ENCODE measurements at regions not wholly inside any gene's neighbourhood (a gene's known extent, or its start where the extent isn't known, plus 50 kb on each side); places are given as distances from the start of the nearest gene placed in this dataset.

- no peak for DNase-seq (ENCODE audit: low spot score)
Observed at GRCh38 chr1:87194856-87195255, 133.8 kb upstream of the LMO4 start.

DNA sequence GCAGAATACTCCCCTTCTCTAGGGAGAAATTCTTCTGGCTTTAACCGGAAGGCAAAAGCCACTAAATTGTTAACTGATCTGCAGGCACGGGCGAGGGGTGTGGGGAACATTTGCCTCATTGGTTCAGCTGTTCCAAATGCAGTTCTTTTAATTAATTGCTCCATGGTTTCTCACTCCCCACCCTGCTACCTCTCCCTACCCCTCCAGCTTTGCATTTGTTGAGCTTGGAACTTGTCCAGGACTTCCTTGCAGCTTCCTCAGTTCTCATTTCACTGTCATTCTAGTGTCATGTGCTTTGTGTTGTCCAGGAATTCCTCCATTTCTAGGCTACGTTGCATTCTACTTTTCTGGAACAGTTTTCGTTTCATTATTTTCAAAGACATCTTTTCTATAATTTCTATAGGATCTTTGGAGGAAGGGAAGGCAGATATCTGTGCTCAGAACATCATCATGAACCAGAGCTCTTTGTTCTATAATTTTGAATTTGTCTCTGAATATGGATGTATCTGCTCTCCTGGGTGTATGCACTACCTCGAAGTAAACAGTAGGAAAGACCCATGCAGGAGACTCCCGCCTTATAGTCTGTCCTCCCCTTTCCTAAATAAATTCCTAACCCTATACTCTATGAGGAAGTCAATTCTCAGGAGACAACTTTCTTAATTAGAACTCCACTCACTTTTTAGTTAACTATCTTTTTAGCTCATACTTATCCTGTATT is 132.4 kb upstream of the LMO4 start:
- DNase-seq (ENCODE audit: low spot score), result no peak

GRCh38 chr1:87197156-87197555 is 131.5 kb upstream of the LMO4 start:
- DNase-seq (ENCODE audit: low spot score), result peak; percentile 3

DNA sequence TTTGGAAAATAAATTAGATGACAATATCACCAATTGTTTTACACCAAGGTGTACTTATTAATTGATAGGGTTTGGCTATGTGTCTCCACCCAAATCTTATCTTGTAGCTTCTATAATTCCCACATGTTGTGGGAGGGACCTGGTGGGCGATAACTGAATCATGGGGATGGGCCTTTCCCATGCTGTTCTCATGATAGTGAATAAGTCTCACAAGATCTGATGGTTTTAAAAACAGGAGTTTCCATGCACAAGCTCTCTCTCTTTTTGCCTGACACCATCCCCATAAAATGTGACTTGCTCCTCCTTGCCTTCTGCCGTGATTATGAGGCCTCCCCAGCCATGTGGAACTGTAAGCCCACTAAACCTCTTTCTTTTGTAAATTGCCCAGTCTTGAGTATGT is 131.0 kb upstream of the LMO4 start:
- no peak for DNase-seq (ENCODE audit: low spot score)

DNA sequence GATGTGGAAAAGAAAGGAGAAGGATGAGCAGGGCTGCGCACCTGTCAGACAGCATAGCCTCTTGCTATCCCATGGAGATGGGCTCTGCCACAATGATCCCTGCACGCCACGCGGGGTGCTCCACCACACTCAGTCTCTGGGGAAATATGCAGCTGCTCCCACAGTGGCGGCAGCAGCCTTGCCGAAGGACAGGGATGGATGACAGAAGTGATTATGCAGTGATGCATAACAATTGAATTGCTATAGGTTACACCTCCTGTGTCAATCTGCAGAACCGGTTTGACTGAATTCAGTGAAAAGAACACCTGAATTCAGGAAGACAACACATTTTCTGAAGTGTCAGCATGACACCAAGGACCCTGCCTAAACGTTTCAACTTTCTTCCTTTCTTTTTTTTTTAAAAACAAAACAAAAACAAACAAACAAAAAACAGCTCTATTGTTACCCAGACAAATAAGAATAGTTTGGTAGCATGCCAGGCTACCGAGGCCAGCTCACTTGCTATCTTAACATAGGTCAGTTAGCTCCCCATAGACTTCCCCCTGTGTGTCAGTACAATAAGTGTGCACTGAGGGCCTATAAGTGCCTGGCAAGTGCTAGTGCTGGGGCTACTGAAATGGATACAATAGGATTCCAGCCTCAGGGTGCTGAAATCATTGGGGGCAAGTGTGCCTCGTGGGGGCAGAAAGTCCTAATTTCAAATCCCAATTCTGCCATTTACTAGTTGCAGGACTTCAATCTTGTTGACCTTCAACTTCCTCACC is 127.6 kb upstream of the LMO4 start:
- no peak for DNase-seq (ENCODE audit: low spot score)

DNA sequence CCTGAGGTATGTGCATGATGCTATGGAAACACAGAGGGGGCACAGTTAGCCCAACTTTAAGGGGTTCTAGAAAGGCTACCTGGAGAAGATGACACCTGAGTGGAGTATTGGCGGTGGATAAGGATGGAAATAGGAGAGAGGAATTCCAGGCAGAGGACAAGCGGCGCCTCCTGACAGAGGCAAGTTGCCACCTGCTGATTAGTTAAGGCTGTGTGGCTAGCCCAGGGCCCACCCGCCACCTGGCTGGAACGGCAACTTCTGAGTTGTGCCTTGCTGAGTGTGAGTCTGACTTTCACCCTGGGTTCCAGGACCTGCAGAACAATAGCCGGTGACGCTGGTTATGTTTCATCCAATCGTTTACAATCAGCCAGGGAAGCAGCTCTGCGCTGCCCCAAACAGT is 126.9 kb upstream of the LMO4 start:
- no peak for DNase-seq (ENCODE audit: low spot score)

DNA sequence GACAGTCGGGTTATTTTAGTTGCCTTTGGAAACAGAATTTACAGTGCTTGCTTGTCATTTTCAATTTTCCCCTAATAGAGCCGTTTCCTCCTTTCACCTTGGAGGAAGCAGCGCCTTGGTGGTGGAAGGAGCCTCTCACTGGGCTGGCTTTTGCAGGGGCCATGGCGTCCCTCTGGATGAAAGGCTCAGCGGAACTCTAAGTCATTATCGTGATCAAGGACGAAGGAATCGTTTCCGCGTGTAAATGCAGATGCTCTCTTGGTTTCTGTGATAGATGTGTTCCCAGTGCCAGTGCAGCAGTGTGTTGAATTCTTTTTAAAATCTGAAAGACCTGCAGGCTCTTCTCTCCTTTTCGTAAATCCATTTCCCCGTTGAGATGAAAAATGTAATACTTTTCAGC is 126.2 kb upstream of the LMO4 start:
- no peak for DNase-seq (ENCODE audit: low spot score)

DNA sequence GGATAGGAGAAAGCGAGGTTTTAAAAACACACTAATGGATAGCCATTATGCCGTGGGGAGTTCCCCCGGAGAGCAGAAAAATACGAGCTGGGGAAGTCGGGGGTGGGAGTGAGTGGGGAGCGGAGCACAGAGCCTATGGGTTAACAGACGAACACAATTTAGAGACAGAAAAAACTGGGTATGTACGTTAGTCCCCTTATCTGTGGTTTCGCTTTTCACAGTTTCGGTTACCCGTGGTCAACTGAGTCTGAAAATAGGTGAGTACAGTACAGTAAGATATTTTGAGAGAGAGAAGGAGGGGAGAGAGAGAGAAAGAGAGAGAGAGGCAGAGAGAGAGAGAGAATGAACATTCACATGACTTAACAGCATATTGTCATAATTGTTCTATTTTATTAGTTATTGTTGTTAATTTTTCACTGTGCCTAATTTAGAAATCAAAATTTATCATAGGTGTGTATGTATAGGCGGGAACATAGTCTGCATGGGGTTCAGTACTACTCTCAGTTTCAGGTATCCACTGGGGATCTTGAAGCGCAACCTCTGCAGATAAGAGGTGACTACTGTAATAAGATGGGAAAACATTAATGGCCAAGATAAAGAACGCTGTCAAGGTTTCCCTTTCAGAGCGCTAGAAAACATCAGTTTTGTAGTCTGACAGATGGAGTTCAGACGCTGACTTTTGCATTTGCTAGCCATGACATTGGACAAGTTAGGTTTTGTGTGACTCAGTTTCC is 125.6 kb upstream of the LMO4 start:
- no peak for DNase-seq (ENCODE audit: low spot score)

DNA sequence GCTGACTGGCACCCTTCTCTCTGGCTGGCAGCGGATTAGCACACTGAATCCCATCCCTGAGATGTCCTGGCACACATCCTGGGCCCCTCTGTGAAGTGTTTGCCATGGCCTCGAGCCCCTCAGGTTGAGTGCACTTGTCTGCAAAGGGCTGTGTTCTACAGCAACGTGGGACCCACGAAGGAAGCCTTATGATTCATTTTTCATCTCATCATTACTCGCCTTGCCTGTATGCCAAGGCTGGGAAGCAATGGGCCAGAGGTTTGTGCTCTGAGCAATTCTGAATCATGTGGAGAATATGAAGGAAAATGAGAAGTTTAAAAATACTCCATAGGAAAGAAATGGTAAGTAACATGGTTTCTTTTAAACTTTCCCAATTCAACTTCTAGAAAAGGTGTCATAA is 124.8 kb upstream of the LMO4 start:
- no peak for DNase-seq (ENCODE audit: low spot score)

- DNase-seq (ENCODE audit: low spot score), result no peak
Observed at GRCh38 chr1:87204441-87204840, 124.2 kb upstream of the LMO4 start.

- no peak for DNase-seq (ENCODE audit: low spot score)
Observed at GRCh38 chr1:87204921-87205320, 123.8 kb upstream of the LMO4 start.

- DNase-seq (ENCODE audit: low spot score), result no peak
Observed at GRCh38 chr1:87206044-87206831, 122.4 kb upstream of the LMO4 start.

DNA sequence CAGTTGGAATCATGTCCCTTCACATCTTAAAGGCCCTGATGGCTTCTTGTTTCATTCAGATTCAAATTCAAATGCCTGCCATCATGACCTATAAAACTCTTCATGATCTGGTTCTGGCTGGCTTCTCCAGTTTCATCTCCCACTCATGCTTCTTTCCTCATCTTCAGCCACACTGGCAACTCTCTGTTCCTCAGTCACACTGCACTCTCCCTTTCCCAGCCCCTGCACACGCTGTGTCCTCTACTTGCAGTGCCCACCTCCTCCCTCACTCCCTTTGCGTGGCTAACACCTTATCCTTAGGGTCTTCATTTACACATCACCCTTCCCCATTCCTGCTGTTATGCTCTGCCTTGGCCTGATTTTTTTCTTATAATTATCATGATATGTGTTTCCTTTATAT is 120.6 kb upstream of the LMO4 start:
- no peak for DNase-seq (ENCODE audit: low spot score)

DNA sequence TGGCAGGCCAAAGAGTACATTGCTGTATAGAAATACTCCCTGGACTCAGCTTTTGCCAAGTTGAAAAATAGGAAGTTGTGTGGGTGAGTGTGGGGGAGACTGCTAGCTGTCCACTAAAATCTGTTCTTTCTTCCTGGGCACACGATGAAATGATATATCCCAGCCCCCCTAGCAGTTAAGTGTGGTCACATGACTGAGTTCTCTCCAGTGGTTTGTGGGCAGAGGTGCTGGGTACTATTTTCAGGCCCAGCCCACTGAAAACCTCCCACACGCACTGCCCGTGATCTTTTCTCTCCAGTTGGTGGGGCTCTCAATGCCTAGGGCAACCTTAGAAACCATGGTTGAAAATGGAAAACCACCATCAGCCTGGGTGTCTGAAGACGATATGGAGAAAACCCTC is 119.7 kb upstream of the LMO4 start:
- no peak for DNase-seq (ENCODE audit: low spot score)

GRCh38 chr1:87210151-87210550 is 118.5 kb upstream of the LMO4 start:
- DNase-seq (ENCODE audit: low spot score), result no peak

- DNase-seq (ENCODE audit: low spot score), result no peak
Observed at GRCh38 chr1:87212431-87213134, 116.1 kb upstream of the LMO4 start.

- DNase-seq (ENCODE audit: low spot score), result no peak
Observed at GRCh38 chr1:87213135-87213515, 115.6 kb upstream of the LMO4 start.

DNA sequence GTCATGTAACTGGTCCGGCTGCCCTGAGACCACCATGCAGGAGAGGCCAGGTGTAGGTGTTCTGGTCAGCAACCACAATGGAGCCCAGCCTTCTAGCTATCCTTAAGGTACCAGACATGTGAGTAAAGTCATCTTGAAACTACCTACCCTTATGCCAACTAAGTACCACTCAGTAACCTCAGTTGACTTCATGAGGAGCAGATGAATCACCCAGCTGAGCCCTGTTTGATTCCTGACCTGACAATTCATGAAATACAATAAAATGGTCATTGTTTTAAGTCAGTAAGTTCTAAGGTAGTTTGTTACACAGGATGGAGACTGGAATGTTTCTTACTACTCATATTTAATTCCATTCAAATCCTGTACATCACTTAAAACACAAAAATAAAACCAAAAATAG is 113.1 kb upstream of the LMO4 start:
- DNase-seq (ENCODE audit: low spot score), result no peak

GRCh38 chr1:87218618-87219017 is 110.1 kb upstream of the LMO4 start:
- no peak for DNase-seq (ENCODE audit: low spot score)

GRCh38 chr1:87219141-87219540 is 109.5 kb upstream of the LMO4 start:
- no peak for DNase-seq (ENCODE audit: low spot score)

DNA sequence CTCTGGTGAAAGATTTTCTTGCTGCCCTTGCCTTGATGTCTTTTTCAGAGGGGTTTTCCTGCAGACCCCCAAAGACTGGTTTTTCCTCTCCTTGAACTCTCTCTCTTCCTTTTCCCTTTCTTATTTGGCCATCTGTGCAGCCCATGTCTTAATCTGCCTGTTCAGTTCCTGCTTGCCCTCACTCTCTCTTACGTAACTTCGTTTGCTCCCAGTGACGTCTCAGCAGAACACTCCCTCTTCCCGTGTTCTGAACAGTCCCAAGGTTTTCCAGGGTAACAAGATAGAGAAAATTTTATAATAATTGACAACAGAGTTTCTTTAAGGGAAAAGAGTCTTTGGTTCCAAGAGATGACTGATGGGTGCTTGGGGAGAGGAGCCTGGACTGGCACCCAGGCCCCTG is 109.1 kb upstream of the LMO4 start:
- no peak for DNase-seq (ENCODE audit: low spot score)

DNA sequence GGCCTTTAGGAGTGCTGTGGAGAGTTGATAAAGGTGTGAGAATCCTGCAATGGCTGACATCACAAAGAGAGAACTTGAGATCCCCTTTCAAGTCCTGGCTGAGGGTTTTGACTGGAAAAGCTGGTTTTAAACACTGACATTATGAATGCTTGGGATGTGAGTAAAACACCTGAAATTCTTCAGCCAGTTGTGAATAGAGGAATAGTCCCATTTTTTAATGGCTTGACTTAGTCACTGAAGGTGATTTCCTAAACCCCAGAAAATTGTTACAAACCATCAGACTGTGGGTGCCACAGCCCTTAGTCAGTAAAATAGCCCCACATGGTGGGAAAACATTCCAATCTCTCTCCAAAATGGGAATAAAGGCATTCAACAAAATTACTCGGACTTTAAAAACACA is 107.7 kb upstream of the LMO4 start:
- DNase-seq (ENCODE audit: low spot score), result no peak

Data from H4 (cell line).